Astrocyte of the cerebellum (primary cell): ENCODE measurements at regions not wholly inside any gene's neighbourhood (a gene's known extent, or its start where the extent isn't known, plus 50 kb on each side); places are given as distances from the start of the nearest gene placed in this dataset.

Experiments
- DNase-seq: peaks from one replicate; pipeline ENCODE4 v3.0.0-alpha.2; 2011; ENCODE audit warnings: low read depth
- H3K4me3 ChIP-seq: 2 replicates; pipeline ENCODE4 v1.5.1; 2011; ENCODE audit warnings: mild to moderate bottlenecking, low read depth, low read length, moderate library complexity
- in situ Hi-C: cut with HindIII; loops from 2 replicates; pipeline ENCODE4 v1.10.0; 2017; ENCODE audit warnings: low sequenced_read_pairs
- TF ChIP-seq, protein P1 (sequence below): IDR thresholded peaks from 2 replicates; pipeline ENCODE4 v1.5.1; 2012; ENCODE audit warnings: low read length, low read depth, moderate library complexity, mild to moderate bottlenecking; ENCODE audit errors: missing control alignments

DNA sequence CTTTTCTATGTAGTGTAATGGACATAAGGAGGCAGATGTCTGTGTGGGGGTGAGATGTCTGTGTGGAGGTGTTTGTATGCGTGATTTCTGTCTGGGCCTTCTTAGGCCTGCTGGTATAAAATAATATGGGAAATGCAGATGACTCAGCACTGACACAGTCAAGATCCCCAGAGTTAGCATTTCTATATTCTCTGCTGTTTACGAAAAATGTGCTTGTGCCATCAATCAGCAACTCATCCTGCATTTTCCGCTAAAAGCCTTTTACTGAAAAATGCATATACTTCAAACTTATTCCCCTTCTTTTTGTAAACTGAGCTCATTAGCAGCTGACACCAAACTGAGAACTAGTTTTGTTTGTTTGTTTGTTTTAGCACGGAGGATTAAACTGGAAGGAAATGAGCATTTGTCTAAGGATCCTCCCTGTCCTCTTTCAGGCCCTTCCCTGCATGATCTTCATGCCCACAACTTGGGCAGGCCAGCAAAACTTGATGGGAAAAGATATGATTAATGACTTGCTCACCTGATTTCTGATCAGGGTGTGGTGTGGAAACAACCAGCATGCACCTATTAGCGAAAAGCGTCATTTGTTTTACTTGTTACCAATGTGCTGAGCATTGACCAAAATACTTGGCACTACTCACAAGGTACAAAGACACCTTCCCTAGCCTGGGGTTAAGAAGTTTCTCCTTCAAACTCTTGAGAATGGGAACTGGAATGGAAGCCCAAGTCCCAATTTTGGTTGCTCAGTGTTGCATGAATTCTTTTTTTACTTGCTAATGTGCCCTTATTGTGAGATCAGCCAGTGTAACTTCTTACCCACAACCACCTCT, 77.4 kb downstream of the NDUFS5 start:
- no peak overlapping the region for H3K4me3 ChIP-seq
- DNase-seq, result no peak
- in situ Hi-C loops, result no loop called here
- TF ChIP-seq, protein P1, sequence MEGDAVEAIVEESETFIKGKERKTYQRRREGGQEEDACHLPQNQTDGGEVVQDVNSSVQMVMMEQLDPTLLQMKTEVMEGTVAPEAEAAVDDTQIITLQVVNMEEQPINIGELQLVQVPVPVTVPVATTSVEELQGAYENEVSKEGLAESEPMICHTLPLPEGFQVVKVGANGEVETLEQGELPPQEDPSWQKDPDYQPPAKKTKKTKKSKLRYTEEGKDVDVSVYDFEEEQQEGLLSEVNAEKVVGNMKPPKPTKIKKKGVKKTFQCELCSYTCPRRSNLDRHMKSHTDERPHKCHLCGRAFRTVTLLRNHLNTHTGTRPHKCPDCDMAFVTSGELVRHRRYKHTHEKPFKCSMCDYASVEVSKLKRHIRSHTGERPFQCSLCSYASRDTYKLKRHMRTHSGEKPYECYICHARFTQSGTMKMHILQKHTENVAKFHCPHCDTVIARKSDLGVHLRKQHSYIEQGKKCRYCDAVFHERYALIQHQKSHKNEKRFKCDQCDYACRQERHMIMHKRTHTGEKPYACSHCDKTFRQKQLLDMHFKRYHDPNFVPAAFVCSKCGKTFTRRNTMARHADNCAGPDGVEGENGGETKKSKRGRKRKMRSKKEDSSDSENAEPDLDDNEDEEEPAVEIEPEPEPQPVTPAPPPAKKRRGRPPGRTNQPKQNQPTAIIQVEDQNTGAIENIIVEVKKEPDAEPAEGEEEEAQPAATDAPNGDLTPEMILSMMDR, result no peak

DNA sequence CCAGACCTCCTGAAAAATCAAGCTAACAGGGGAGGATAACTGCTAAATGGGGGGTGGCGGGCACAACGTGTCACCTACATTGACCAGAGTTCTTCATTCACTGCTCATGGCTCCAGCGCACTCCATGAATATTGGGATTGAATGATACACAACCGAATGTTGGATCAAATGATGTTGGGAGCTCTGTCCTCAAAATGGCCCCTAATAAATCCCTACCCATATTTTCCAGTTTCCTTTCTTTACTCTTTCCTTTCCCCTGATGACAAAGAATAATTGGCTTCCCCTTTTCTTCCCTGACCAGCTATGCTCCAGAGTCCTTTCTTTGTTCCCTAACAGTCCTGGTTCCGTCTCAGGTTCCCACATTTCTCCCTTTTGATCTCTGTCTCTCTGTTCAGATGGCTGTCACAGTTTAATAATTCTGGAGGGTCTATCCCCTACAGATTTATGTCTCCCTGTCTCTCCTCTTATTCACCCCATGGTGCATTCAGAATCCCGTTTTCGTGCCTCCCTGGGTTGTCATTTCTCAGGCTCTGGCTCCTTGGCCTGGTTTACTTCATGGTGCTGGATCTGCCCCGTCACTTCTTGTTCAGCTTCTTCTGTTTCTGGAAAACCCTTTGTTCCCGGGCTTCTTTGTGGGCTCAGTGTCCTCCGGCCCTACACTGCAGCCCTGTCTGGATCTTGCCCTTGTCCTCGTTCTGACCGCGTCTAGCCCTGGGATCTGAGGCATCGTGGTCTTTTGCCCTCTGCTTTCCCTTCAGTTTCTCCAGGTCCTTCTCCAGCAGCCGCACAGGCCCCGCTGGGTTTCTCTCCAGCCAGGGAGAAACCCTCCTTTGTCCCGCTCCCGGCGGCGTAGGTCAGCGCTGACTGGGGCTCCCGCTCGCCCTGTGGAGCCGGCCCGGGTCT, 78.3 kb downstream of the NDUFS5 start:
- no peak for DNase-seq
- TF ChIP-seq, protein P1, result no peak
- in situ Hi-C loops, result no loop called here
- peak overlapping the region; percentile 79 for H3K4me3 ChIP-seq

DNA sequence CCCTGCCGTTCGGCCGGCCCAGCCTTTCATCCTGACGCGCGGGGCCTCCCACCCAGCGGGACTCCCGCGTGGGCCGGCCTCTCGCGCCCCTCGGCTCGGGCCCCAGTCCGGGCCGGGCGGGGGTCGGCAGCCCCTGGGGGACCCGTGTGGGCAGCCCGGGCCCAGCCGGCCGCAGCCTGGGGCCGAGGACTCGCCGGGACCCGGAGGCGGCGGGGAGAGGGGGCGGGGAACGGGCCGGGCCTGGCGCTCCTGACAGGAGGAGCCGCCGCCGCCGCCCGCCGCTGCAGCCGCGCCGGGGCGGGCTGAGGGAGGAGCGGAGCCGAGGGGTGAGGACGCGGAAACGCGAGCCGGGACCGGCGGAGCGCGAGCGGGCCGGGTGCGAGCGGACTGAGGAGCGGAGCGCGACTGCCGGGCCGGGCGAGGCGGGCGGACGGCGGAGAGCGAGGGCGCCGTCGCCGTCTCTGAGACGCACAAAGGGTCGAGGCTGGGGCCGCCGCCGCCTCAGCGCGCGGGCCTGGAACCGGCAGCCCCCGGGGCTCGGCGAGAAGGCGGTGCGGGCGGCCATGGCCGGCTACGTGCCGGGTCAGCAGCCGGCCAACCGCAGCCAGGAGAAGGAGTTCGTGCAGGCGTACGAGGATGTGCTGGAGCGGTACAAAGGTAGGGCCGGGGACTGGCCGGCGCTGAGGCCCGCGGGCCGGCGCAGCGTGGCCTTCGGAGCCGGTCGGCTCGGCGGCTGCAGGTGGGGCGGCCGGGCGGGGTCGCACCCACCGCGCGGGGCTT, 79.1 kb downstream of the NDUFS5 start:
- DNase-seq, result no peak
- TF ChIP-seq, protein P1, result no peak
- in situ Hi-C loops, result no loop called here
- H3K4me3 ChIP-seq, result peak overlapping the region; percentile 79

DNA sequence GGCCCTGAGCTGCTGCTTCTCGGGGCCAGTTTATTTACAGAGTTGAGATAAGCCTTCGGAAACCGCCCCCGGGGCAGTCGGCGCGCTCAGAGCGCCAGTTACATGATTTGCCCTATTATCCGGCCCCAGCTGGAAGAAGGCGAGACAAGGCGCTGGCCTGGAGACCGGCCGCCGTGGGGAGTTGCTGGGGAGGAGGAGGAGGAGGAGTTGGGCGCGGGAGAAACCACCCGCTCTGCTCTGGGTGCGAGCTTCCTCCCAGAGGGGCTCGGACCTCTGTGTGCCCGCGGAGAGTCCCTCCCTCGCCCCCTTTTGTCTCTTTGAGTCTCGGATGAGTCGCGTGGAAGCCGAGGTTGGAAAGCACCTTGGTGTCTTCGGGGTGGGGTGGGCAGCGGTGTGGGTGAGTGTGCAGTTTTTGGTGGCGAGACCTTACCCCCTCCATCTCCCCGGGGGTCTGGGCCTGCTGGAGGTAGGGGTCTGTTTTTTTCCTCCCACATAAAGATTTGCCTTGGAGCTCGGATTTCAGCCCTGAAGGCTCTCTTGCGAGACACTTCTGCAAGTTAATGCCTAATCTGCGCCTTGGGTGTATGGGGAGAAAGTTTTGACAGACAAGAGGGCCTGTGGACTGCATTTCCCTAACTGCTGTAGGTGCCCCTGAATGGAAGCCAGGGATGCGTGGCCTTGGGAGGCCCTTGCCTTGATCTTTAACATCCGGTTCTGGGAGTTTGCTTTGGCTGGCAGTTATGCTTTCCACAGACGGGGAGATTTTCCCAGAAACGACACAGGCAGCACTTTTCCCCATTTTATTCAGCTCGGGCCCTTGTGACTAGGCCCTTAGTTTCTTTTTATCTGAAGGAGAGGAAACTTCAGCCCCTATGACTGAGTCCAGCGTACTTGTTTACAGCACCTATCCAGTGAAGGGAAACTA, 80.0 kb downstream of the NDUFS5 start:
- DNase-seq, result no peak
- peak overlapping the region; percentile 79 for H3K4me3 ChIP-seq
- in situ Hi-C loops, result no loop called here
- TF ChIP-seq, protein P1, result no peak

DNA sequence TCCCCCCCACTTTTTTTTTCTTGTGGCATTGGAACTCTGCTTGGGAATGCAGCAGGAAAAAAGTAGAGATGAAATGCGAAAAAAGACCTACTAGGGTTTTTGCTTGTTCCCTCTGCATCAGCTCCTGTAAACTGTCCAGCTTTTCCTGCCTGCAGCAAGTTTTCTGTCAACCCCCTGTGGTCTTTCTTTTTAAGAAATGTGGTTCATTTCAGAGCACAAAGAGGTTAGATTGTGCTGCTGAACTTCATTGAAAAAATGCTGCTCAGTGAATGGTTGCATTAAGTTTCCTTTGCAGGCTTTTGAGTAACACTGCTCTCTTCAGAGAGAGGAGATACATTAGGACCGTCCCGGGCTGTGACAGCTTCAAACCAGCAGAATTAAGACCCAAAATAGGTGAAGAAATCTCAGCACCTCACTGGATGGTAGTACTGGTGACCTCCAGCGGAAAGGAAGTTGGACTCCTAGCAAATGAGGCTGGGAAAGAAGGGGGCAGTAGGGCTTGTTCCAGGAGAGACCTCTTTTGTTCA, 80.7 kb downstream of the NDUFS5 start:
- H3K4me3 ChIP-seq, result peak overlapping the region; percentile 79
- TF ChIP-seq, protein P1, result no peak
- in situ Hi-C loops, result no loop called here

More for the DNA sequence above, 80.7 kb downstream of the NDUFS5 start:
- no peak for DNase-seq
